ENCODE measurements at regions not wholly inside any gene's neighbourhood (a gene's known extent, or its start where the extent isn't known, plus 50 kb on each side); places are given as distances from the start of the nearest gene placed in this dataset.
A peak's percentile ranks its signal among the peaks of the same experiment; 100 is the strongest.

DNA sequence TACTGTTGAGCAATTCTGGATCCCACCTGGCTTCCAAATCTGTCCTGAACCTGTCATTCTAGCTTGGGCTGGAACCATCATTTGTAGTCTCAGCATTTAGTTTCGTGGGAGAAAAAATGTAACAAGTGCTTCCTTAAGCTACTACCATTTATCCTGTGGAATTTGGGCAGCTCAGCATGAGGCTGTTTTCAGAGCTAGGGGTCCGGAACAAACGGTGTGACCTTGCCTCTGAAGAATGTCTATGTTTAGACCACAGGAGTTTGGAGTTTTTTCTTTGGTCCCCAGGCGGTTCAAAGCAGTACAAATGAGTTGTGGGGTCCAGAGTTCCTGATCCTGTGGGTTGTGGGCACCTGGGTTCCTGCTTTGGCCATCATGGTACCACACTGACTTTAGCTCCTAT lies 59.1 kb upstream of the TMEM178A start:
- H3K36me3 Mint-ChIP-seq (ENCODE audit: low read depth): no peaks in the 10 kb centered on the region

DNA sequence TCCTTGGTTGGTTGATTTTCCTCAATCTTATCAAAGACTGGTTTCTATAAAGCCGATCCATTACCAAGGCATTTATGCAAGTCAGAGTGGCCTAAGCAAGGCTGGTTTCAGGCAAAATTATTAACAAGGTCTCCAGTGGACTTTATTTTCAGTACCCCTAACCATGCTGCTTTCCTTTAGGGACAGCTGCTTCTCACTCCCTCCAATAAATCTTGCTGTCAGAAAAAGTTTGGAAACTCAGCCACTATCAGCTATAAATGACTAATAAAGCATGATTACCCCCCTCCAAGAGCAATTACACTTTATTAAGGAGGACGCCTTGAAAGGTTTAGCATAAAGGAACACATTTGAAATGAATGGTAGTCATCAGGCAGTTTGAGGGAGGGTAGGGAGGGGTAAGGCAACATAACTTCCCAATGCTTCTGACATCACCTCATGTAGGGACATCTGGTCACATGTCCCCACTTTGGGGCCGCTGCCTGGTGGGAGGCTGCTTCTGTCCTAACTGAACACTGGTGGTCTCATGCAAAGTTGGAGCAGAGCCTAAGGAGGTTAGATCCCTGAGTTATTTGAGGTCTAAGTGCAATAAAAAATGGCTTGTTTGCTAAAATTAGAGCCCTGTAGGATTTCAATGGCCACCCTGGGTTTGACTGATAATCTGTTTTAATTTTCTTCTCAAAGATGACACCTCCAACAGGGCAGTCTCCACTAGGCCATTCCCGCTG lies 58.0 kb upstream of the TMEM178A start:
- Mint-ChIP-seq H3K9me3 (ENCODE audit: low read depth) (no peaks in the 10 kb centered on the region), H3K27me3 (ENCODE audit: low read depth) (no peaks in the 10 kb centered on the region), H3K4me1 (ENCODE audit: low read depth) (peaks cover 35% of the 10 kb centered on the region), H3K36me3 (ENCODE audit: low read depth) (no peaks in the 10 kb centered on the region), H3K4me3 (ENCODE audit: unreplicated experiment) (no peak overlapping the region), H3K27ac (ENCODE audit: unreplicated experiment) (peak overlapping the region; percentile 5)
- no peak for DNase-seq (ENCODE audit: low spot score)
- TF ChIP-seq, protein P1, sequence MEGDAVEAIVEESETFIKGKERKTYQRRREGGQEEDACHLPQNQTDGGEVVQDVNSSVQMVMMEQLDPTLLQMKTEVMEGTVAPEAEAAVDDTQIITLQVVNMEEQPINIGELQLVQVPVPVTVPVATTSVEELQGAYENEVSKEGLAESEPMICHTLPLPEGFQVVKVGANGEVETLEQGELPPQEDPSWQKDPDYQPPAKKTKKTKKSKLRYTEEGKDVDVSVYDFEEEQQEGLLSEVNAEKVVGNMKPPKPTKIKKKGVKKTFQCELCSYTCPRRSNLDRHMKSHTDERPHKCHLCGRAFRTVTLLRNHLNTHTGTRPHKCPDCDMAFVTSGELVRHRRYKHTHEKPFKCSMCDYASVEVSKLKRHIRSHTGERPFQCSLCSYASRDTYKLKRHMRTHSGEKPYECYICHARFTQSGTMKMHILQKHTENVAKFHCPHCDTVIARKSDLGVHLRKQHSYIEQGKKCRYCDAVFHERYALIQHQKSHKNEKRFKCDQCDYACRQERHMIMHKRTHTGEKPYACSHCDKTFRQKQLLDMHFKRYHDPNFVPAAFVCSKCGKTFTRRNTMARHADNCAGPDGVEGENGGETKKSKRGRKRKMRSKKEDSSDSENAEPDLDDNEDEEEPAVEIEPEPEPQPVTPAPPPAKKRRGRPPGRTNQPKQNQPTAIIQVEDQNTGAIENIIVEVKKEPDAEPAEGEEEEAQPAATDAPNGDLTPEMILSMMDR (IDR thresholded peaks at IDR 0.05): no peak

More for the DNA sequence above, 59.1 kb upstream of the TMEM178A start:
- DNase-seq (ENCODE audit: low spot score): no peak
- H3K27ac Mint-ChIP-seq (ENCODE audit: unreplicated experiment): no peak overlapping the region
- no peak overlapping the region for H3K4me3 Mint-ChIP-seq (ENCODE audit: unreplicated experiment)
- peaks cover 35% of the 10 kb centered on the region for H3K4me1 Mint-ChIP-seq (ENCODE audit: low read depth)
- H3K9me3 Mint-ChIP-seq (ENCODE audit: low read depth): no peaks in the 10 kb centered on the region
- TF ChIP-seq, protein P1 (IDR thresholded peaks at IDR 0.05): no peak
- H3K27me3 Mint-ChIP-seq (ENCODE audit: low read depth): no peaks in the 10 kb centered on the region

DNA sequence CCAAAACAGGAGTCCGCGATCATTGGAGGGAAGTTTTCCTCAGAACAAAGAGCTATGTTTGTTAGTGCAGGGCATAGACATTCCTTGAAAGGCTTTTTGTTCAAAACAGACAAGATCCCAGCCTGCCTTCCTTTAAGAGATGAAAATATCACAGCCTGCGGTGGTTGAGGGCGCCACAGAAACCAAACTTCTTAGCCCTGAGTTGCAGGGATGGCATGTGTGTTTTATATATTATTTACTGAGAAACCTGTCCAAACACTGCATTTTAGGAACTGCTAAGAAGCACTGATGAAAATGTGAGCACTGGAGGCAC lies 57.5 kb upstream of the TMEM178A start:
- Mint-ChIP-seq H3K9me3 (ENCODE audit: low read depth) (no peaks in the 10 kb centered on the region), H3K36me3 (ENCODE audit: low read depth) (no peaks in the 10 kb centered on the region), H3K27ac (ENCODE audit: unreplicated experiment) (peak overlapping the region; percentile 10), H3K27me3 (ENCODE audit: low read depth) (no peaks in the 10 kb centered on the region), H3K4me1 (ENCODE audit: low read depth) (peaks cover 35% of the 10 kb centered on the region), H3K4me3 (ENCODE audit: unreplicated experiment) (no peak overlapping the region)
- TF ChIP-seq, protein P1 (IDR thresholded peaks at IDR 0.05): no peak
- DNase-seq (ENCODE audit: low spot score): no peak

DNA sequence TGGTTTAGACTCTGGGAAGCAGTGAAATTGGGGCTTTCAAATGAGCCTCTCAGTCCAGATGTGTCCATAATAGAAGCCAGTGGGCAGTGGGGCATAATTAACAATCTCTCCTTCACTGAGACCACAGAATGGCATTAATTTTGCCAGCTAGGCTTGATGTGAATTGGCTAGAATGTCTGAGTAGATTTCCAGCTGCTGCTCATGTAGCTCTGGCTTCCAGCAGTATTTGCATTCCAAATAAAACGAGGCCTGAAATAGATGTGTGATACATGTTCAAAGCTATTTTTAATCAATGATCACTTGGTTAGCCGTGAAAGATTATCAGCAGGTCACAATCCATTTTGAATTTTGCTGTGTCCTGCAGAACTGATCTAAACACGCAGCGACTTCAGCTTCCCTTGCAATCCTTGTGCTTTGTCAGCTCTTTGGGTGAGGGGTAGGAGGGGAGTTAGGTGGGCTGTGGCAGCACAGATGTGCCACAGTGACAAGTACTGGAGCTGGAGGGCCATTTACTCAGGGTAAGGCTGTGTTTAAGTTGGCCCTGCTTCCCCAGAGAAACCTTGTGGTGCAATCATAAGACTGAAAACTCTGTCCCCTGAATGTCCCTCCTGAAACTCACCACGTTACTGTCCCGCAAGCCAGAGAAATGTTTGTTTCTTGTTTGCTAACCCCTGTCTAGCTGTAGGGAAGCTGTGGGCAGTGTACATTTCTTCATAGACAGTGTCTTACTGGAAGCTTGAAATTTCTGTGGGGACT lies 56.9 kb upstream of the TMEM178A start:
- H3K4me1 Mint-ChIP-seq (ENCODE audit: low read depth): peaks cover 35% of the 10 kb centered on the region
- TF ChIP-seq, protein P1 (IDR thresholded peaks at IDR 0.05): no peak
- H3K27me3 Mint-ChIP-seq (ENCODE audit: low read depth): no peaks in the 10 kb centered on the region
- H3K27ac Mint-ChIP-seq (ENCODE audit: unreplicated experiment): peak overlapping the region; percentile 63
- no peaks in the 10 kb centered on the region for H3K9me3 Mint-ChIP-seq (ENCODE audit: low read depth)
- H3K4me3 Mint-ChIP-seq (ENCODE audit: unreplicated experiment): no peak overlapping the region
- no peak for DNase-seq (ENCODE audit: low spot score)
- H3K36me3 Mint-ChIP-seq (ENCODE audit: low read depth): no peaks in the 10 kb centered on the region

DNA sequence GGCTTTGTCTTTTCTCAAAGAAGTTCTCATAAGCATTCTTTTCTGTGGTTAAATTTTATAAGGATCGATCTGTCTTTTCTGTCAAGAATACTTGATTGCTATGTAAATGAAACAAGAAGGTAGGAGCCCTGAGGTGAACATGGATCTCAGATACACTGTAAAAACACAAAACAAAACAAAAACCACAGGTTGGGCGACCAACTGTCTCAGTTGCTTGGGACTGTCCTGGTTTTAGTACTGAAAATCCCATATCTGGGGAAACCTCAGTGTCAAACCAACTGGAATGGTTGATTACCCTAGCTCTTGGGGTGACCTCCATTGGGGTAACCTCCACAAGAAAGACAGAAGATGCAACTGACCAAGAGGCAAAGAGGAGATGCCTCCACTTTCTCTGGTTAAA lies 55.8 kb upstream of the TMEM178A start:
- Mint-ChIP-seq H3K4me3 (ENCODE audit: unreplicated experiment) (no peak overlapping the region), H3K27ac (ENCODE audit: unreplicated experiment) (no peak overlapping the region), H3K4me1 (ENCODE audit: low read depth) (peaks cover 35% of the 10 kb centered on the region), H3K27me3 (ENCODE audit: low read depth) (no peaks in the 10 kb centered on the region), H3K9me3 (ENCODE audit: low read depth) (peaks cover 5% of the 10 kb centered on the region), H3K36me3 (ENCODE audit: low read depth) (peaks cover 1% of the 10 kb centered on the region)
- TF ChIP-seq, protein P1 (IDR thresholded peaks at IDR 0.05): no peak
- DNase-seq (ENCODE audit: low spot score): no peak
